ENCODE measurements at regions not wholly inside any gene's neighbourhood (a gene's known extent, or its start where the extent isn't known, plus 50 kb on each side); places are given as distances from the start of the nearest gene placed in this dataset.

DNA sequence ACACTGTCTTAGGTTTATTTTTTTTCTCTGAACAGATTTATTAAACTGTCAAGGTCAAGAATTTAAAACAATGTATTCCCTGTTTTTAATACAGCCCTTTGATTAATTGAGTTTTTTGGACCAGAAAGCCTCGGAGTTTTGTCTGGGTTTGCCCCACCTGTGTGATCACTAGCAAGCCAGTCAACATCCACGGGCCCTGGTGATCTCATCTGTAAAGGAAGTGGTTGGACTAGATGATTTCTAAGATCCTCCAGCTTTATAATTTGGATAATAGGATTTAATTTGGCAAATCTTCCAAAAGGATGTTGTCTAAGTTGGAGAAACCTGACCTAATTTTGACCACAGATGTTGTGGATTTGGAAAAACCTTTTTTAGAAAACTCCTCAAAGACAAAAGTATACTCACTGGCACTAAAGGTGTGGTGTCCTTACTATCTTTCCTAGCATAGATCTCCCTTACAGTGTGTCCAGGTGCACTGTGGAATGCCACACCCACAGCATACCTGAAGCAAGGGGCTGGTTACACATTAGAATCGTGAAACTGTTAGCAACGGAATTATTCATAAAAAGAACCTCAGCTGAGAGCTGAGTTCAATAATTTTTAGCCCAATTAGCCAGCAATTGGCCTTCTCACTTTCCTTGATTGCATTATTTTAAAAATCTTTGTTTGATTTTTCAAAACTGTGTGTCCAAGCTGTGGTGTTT, 195.6 kb upstream of the ELL2 start:
- TF ChIP-seq, protein P1, sequence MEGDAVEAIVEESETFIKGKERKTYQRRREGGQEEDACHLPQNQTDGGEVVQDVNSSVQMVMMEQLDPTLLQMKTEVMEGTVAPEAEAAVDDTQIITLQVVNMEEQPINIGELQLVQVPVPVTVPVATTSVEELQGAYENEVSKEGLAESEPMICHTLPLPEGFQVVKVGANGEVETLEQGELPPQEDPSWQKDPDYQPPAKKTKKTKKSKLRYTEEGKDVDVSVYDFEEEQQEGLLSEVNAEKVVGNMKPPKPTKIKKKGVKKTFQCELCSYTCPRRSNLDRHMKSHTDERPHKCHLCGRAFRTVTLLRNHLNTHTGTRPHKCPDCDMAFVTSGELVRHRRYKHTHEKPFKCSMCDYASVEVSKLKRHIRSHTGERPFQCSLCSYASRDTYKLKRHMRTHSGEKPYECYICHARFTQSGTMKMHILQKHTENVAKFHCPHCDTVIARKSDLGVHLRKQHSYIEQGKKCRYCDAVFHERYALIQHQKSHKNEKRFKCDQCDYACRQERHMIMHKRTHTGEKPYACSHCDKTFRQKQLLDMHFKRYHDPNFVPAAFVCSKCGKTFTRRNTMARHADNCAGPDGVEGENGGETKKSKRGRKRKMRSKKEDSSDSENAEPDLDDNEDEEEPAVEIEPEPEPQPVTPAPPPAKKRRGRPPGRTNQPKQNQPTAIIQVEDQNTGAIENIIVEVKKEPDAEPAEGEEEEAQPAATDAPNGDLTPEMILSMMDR (IDR thresholded peaks at IDR 0.05; ENCODE audit: insufficient read depth, low read length) = no peak
- TF ChIP-seq, protein P2, sequence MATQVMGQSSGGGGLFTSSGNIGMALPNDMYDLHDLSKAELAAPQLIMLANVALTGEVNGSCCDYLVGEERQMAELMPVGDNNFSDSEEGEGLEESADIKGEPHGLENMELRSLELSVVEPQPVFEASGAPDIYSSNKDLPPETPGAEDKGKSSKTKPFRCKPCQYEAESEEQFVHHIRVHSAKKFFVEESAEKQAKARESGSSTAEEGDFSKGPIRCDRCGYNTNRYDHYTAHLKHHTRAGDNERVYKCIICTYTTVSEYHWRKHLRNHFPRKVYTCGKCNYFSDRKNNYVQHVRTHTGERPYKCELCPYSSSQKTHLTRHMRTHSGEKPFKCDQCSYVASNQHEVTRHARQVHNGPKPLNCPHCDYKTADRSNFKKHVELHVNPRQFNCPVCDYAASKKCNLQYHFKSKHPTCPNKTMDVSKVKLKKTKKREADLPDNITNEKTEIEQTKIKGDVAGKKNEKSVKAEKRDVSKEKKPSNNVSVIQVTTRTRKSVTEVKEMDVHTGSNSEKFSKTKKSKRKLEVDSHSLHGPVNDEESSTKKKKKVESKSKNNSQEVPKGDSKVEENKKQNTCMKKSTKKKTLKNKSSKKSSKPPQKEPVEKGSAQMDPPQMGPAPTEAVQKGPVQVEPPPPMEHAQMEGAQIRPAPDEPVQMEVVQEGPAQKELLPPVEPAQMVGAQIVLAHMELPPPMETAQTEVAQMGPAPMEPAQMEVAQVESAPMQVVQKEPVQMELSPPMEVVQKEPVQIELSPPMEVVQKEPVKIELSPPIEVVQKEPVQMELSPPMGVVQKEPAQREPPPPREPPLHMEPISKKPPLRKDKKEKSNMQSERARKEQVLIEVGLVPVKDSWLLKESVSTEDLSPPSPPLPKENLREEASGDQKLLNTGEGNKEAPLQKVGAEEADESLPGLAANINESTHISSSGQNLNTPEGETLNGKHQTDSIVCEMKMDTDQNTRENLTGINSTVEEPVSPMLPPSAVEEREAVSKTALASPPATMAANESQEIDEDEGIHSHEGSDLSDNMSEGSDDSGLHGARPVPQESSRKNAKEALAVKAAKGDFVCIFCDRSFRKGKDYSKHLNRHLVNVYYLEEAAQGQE (IDR thresholded peaks at IDR 0.05; ENCODE audit: insufficient replicate concordance, low read depth) = no peak
- no peak for TF ChIP-seq POLR2AphosphoS5 (IDR thresholded peaks at IDR 0.05; ENCODE audit: low read depth)
- no peak for TF ChIP-seq SPI1 (IDR thresholded peaks at IDR 0.05; ENCODE audit: borderline replicate concordance, low read depth)
- no peak for TF ChIP-seq GABPA (IDR thresholded peaks at IDR 0.05; ENCODE audit: low read depth)
